GM19043 (cell line): ENCODE measurements at regions not wholly inside any gene's neighbourhood (a gene's known extent, or its start where the extent isn't known, plus 50 kb on each side); places are given as distances from the start of the nearest gene placed in this dataset.
A peak's percentile ranks its signal among the peaks of the same experiment; 100 is the strongest.

Experiments
- ATAC-seq: cut with Tn5 transposase; IDR thresholded peaks from one replicate; pipeline ENCODE4 v1.9.1; 2021; ENCODE audit warnings: low read depth; ENCODE audit not compliant: unreplicated experiment

DNA sequence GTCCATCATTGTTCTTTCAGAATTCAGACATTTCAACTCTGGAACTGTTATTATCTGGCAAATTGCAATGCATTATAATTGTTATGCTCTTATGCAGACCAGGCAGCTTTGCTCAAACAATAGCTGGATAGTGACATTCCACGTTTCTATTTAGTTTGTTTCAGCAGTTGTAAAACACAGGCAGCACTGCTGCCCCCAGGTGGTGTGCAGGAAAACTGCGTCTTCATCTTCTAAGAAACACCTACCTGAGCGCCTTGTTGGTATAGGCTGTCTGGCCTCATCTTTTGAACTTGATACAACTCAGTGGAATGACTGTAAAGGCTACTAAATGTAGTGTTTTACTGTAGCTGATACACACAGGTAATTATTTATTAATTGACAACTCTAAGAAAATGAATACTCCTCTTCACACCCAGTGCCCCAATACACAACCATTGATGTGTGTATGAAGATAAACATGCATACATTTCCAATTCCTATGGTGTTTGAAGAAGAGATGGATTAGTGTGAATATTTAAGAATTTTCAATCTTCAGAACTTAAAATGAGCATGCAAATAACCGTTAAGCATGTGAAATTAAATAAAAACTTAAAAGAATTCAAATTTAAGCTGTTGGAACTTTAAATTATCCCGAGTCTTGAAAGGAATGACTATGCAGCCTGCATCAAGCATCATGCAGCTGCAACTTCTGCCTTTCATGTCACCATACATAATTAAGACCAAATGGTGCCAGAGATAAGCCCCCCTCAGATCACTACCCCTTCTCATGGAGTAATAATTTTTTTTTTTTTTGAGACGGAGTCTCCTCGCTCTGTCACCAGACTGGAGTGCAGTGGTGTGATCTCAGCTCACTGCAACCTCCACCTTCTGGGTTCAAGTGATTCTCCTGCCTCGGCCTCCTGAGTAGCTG lies 85.6 kb downstream of the CD8B2 start:
- ATAC-seq, result no peak

DNA sequence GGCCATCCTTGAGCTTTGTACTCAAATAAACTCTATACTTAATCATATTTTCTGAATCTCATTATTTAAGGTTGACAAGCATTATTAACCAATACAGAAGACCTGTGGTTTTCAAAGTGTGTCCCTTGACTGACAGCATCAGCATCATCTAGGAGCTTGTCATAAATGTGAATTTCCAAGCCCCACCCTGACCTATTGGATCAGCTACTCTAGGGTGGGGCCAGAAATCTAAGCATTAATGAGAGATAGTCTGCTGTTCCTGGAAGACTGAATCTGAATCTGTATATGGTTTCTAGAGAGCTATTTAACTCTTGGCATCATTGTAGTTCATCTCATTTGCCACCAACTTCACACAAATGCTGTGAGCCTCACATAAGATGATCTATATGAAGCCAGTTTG lies 86.6 kb downstream of the CD8B2 start:
- ATAC-seq, result no peak

DNA sequence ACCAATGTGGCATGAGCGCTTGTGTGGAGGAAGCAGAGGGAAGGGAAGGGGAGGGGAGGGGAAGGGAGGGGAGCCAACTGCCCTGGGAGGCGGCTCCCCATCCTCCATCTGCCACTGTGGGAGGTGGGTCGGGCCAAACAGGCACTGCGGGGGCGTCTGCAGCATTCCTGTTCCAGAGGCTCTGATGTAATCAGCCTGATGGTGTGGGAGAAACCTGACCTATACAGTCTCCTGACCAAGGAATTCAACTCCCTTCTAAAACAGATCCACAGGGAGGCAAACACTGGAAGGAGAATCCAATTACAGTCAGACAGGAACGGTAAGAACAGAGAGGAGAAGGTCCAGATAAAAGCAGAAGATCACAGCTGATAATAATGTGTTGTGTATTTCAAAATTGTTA lies 88.8 kb downstream of the CD8B2 start:
- no peak for ATAC-seq

DNA sequence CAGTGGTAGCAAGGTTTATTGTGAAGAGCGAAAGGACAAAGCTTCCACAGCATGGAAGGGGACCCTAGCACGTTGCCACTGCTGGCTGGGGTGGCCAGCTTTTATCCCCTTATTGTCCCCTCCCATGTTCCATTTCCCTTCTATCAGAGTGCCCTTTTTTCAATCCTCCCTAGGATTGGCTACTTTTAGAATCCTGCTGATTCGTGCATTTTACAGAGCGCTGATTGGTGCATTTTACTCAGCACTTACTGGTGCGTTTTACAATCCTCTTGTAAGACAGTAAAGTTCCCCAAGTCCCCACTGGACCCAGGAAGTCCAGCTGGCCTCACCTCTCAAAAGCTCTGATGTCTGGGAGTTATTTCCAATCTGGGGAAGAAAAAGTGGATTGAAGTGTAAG lies 90.1 kb downstream of the CD8B2 start:
- no peak for ATAC-seq

DNA sequence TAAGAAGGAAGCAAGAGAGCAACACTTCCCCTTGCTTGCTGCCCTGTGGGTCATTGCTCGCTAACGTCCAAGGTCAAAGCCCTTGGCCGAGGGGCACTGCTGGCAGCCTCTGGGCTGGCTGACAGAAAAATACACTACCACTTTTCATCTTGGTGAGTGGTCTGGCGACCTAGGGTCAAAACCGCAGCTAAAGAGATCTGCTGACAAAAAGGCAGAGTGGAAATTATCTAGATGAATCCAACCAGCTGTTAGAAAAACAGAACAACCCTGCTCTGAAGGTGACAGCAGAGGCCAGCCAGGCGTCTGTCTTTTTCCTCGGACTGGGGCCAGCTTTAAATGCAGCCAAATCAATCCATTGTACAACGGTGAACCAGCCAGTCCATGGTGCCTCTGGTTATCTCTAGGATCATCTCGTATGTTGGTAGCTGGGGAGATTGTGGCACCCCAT lies 92.6 kb downstream of the CD8B2 start:
- no peak for ATAC-seq

DNA sequence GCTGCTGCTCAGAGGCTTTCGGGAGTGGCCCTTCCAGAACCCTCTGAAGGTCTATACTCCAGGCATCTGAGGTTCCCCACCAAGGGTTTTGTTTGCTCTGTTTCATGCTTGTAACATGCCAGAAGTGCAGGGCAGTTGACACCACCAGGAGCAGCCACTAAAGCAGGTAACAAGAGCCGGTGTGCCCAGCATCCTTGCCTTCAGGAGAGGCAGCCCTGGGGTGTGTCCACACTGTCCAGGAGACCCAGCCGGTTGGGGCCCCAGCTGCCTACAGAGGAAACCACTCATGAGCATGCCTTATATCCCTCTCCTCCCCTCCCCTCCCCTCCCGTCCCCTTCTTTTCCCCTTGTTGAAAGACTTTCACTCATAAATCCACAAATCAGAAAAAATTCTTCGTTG lies 93.1 kb downstream of the CD8B2 start:
- no peak for ATAC-seq

DNA sequence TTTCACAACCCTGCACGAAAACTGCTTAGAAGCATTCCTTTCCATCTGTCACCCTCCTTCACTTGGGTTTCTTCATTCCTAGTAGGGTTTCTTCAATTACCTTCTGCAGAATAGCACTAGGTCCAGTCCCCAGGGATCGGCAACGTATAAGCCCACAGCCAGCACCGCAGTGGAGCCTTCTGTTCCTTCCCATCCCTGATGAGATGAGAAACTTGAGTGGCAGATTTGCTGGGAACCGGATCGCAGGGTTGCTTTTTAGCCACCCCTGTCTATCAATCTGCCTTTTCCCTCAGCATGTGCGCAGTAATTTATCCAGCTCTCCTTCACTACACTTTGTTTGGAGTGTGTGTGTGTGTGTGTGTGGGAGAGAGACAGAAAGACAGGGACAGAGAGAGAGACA lies 94.2 kb downstream of the CD8B2 start:
- ATAC-seq, result no peak

DNA sequence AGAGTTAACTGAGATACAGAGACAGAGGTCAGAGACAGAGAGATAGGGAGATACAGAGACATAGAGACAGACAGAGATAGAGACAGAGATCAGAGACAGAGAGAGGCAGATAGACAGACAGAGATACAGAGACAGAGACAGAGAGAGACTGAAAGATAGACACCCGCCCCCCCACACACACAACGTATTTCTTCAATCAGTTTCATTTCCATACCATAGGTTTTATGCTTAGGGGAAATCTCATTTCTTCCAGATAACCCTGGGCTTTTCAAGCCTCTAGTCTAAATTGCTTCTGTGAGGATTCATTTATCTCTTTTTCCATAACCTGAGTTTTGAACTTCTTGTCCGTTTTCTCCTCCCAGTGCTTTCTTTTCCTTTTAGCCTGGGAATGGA lies 94.6 kb downstream of the CD8B2 start:
- no peak for ATAC-seq

DNA sequence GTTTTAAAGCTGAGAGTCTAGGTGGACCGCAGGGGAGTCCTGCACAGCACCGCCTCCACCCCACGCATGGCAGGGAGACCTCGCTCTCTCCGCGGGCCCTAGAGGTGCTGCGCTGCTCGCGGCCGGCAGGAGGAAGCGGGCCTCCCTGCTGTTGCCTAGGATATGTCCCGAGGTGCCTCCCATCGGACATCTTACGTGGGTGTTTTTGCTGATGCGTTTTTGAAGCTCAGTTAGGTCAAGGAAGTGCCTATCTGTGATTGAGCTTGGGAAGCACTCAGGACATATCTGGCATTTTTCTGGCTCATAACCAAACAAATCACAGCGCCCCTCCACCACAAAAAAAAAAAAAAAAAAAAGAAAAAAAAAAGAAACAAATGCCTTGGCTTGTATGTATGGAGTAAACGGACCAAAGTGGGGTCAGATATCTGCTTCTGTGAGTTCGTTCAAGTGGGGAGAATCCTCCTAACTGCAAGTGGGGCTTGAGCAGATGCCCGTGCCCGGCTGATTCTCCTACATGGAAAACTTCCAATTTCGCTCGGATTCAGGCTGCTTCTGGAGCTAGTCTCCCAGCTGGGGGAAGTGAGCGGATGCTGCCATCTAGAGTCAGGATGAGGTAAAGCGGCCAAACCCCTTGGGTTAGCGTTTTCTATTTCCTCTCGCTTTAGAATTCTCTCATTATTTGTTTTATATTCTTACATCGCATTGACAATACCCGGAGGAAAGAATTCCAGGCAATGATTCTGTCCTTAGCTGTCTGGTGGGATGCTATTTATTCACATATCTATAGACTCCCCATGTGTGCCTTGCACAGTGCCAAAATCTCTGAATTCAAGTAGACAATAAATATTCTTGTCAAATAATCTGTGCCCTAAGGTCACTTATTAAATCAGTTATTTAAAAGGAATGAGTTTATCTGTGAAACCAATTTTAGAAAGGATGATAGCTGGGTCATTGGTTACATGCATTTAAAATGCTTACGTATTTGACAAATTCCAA lies 95.3 kb downstream of the CD8B2 start:
- ATAC-seq, result peak; percentile 67

DNA sequence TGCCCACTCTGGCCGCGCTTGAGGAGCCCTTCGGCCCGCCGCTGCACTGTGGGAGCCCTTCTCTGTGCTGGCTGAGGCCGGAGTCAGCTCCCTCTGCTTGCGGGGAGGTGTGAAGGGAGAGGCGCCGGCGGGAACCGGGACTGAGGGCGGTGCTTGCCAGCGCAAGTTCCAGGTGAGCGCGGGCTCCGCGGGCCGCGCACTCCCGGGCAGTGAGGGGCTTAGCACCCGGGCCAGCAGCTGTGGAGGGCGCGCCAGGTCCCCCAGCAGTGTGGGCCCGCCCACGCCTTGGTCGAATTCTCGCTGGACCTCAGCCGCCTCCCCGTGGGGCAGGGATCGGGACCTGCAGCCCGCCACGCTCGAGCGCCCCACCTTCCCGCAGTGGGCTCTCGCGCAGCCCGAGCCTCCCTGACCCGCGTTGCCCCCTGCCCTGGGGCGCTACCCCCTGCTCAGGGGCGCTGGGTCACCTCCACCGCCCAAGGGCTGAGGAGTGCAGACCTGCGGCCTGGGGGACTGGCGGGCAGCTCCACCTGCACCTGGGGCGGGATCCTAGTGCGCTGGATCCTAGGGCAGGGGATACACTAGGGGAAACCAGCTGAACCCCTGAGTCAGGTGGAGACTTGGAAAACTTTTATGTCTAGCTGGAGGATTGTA lies 97.3 kb downstream of the CD8B2 start:
- ATAC-seq, result no peak

DNA sequence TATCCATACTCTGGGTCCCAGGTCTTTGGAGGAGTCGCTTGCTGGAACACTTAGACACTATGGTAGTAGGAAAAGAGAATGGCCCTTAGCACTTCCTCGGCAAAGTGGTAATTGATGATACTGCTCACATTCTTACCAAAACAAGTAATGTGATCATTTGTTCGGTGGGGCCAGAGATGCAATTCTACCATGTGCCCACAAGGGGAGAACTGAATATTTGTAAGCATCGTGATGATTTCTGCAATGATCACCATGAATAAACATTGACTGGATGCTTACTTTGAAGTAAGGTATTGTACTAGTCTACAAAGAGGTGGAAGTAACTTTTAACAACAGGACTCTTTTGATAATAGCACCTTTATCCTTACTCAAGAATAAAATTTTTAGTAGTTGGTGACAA lies 109.7 kb downstream of the CD8B2 start:
- no peak for ATAC-seq

DNA sequence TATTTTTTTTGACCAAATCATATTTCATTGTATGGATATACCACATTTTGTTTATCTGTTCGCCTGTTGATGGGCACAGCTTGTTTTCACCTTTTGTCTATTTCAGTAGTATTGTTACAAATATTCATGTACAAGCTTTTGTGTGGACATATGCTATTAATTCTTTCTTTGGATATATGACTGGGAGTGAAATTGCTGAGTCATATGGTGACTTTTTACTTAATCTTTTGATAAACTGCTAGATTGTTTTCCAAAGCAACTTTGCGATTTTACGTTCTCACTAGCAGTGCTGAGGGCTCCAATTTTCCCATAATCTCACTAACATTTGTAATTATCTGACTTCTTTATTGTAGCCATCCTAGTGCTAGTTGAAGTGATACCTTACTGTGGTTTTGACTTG lies 112.4 kb downstream of the CD8B2 start:
- ATAC-seq, result no peak

DNA sequence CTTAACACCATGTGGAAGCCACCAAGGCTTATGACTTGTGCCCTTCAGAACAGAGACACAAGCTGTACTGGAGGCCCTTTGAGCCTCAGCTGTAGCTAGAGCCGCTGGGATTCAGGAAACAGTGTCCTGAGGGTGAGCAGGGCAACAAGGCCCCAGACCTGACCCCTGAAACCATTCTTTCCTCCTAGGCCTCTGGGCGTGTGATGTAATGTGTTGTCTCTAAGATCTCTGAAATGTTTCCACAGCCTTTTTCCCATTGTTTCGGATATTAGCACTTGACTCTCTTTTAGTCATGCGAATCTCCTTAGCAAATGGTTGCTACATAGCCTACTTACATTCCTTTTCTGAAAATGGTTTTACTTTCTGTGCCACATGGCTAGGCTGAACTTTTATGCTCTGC lies 114.9 kb downstream of the CD8B2 start:
- no peak for ATAC-seq

DNA sequence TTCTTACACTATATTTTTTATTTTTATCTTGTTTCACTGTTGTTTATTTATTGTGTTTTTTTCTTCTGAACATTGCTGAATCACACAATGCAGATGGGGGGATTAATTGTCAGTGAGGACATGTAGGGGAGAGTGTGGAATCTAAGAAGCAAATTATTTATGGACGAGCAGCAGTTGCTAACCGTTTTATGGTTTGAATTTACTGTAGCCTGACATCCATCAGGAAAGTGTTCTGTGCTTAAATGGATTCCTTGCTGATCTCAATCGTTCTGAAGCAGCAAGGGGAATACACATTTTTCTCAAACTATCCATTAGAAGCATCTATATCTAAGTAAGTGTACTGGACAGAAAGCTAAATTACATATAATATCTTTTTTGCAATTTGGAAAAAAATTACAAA lies 119.5 kb downstream of the CD8B2 start:
- no peak for ATAC-seq

DNA sequence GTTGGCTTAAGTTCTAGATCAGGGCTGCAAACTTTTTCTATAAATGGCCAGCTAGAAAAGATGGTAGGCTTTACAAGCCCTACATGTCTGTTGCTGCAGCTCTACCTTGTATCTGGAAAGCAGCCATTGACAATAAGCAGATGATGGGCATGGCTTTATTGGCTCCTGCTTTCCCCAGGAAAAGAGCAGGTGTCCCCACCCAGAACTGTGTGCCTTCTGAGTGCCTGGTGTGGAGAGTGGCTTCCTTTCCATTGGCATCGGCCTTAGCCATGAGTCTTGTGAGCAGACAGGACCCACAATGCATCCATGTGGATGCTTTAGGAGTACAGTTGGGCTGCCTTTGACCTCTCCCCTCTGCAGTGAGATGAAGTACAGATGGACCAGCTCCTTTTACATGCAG lies 120.2 kb downstream of the CD8B2 start:
- no peak for ATAC-seq

DNA sequence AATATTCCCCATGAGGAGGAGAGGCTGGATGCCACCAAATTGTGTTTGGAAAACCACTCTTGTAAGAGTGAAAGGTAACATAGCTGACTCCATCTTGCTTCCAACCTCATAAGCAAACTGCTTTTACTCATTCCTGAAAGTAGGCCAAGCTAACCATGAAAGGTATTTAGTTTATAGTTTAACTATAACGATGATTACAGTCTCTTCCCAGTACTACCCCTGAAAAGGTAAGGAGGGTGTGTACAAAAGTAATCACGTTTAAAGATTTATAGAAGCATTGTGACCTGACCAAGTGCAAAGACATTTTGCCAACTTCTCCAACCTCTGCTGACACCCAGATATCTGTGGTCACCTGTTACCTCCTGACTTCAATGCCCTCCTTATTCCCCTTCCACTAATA lies 122.6 kb downstream of the CD8B2 start:
- no peak for ATAC-seq

DNA sequence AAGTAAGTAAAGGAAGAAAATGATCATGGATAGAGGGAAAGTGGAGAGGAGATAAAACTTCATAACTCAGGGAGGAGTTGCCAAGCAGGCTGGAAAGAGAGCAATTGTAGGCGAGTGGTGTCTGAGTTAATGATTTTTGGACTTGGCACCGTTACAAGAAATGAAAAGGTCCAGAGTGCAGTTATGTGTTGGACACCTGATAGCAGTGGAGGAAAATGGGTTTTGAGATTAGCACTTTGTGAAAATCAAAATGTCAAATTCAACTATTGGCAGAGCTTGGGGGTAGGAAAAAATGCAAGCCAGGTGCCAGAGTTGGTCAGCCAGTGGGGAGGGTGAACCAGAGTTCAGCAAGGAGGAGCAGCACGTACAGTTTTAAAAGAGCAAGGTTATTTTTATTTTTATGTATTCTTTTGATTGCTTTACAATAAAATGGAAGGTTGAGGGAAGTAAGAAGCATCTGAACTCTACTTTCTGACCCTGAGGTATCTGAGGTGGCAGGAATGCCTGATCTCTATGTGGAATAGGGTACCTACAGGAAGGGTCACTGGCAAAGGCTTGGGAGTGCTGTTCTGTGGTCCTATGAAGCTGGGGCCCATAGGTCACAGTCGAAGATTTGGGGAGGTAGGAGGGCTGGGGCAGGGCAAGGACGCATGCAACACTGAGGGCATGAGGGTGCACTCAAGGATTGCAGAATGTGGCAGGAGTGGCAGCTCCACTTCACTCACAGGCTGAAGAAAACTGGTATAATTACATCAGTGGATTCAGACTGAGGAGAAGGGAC lies 127.5 kb downstream of the CD8B2 start:
- ATAC-seq, result no peak

DNA sequence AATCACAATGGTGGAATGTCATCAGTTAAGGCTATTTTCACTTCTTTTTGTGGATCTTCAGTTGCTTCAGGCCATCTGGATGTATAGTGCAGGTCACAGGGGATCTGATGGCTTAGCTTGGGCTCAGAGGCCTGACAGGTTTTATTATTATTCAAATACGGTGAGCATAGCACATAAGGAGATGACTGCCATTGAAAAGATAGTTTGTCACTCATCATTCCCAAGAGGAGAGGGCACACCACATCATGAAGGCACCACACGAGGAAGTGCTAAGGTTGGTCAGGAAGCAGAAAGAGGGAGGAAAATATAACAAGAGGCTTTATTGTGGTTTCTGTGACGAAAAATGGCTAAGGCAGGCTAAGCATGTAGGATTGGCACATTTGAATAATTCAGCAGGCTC lies 131.4 kb downstream of the CD8B2 start:
- ATAC-seq, result no peak

DNA sequence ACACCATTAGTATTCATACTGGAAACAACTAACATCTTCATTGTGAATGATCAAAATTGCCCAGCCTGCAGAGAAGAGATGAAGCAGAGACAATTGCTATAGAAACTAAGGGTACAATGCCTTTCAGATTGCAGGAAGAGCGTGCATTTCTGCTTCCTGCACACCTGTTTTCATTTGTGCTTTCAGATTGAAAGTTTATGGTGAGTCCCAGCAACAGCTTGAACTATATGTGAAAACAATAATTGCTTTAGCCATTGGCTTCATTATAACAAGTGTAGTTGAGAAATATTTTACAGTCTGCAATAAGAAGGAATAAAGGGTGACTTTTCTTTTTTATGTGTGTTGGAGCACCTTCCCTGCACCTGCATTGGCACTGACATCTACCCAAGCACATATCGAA lies 136.3 kb downstream of the CD8B2 start:
- ATAC-seq, result no peak

DNA sequence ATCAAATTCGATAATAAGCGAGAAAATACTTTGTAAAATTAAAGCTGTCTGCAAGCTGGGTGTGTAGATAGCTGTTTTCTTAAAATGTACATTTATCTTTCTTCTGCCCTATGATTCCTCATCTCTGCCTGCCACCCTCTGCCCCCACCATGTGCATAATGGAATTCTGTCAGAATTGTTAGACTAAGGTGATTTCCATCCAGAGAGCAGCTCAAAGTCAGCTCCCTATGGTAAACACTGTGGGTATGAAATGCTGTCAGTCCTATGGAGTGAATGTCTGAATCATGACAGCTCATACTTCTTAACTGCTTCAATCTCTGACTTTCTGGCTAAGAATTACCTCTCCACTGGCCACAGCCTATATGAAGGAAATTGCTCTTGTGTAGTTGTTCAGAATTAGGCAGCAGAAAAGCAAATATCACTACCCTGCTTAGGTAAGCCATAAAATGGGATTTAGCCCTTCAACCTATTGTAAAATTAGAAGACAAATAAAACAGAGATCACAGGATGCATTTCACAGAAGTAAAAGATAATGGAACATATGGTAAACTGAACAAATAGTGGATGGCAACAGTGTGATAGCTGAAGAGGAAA lies 137.7 kb downstream of the CD8B2 start:
- ATAC-seq, result no peak
